ENCODE measurements at regions not wholly inside any gene's neighbourhood (a gene's known extent, or its start where the extent isn't known, plus 50 kb on each side); places are given as distances from the start of the nearest gene placed in this dataset.

DNA sequence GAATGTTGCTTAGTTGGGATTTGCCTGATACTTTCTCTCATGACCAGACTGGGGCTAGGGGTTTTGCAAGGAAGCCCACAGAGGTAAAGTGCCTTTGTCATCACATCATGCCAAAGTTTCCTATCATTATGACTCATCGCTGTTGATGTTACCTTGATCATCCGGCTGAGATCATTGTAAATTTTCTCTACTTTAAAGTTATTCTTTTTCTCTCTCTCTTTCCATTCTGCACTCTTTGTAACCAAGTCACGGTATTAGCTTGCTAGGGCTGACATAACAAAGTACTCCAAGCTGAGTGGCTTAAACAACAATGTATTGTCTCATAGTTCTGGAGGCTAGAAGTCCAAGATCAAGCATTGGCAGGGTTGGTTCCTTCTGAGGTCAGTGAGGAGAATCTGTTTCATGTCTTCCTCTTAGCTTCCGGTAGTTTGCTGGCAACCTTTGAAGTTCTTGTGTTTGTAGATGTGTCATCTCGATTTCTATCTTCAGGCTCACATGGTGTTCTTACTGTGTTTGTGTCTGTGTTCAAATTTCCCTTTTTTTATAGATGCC is 113.0 kb downstream of the DTHD1 start:
- no peak for DNase-seq

DNA sequence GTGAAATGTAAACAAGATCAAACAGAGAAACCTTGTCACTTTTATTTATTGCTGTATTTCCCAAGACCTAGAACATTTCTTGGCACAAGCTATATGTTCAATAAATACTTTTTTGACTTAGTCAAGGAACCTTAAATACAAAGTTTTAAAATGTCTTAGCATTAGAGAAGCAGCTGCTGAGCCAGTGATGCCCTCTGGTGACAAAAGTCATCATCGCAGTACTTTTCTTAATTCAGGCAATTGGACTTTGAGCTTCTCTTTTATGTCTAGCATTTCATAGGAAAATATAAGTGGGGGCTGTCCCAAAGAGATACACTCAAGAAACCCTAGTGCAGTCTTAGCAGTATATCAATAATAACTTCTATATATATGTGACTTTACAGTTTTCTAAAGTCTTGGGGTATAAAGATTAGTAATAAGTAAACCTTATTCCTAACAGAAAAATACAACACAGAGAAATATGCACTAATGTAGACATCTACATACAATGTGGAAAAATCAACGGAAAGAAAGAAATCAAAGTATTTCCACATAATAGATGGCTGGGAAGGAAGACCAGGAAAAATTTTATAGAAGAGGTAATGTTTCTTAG is 118.4 kb downstream of the DTHD1 start:
- DNase-seq, result no peak

DNA sequence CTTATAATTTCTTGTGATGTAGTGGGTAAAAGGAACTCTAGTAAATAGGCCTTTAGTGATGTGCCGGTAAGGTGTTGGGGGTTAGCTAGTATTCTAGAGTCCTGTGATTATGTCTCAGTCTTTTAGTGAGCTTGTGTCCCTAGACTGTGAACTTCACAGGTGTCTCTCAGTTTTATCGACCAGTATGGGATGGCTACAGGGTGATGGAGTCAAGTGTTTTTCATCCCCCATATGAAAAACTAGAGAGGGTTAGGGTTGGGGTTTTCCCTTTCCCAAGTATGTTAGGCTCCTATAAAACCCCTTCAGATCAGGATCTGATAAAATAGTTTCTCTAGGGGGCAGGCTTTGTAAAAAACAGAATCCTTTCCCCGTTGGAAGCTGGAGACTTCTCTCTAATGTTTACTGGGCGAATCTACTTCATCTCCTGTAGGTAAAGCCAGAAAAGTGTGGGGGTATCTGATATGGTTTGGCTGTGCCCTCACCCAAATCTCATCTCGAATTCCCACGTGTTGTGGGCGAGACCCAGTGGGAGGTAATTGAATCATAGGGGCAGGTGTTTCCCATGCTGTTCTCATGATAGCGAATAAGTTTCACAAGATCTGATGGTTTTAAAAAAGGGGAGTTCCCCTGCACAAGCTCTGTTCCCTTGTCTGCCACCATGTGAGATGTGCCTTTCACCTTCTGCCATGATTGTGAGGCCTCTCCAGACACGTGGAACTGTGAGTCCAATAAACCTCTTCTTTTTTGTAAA is 120.8 kb downstream of the DTHD1 start:
- DNase-seq, result no peak

DNA sequence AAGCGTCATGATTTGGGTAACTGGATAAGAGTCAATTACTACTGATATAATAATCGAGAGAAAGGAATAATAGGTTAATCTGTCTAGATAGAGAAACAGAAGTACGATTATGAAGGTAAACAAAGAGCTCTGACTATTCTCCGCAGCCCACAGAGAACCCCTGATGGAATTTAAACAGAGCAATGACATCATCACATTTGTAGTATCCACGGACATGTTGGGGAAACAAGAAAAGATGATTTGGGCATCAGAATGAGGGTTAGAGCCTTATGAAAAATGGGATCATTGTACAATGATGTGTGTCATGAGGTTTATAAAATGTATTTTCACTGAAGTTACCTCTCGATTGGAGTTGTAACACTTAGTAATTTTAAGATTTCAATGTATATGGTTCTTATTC is 129.9 kb downstream of the DTHD1 start:
- DNase-seq, result no peak

DNA sequence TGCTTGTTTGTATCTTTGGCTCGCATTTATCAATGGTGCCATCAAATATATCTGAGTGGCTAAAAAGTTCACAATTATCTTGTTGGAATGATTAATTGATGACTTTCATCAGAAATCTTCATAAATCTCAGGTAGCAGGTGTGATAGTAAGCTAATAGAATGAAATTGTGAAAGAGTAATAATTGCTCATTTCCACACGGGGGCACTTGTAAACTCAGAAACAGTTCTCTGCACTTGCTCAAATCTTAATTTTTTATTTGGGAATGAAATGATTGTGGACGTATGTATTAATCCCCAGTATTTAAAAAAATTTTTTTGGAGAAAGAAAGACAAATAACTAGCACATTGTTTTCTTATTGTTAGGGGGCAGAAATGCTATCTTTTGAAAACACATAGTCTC is 132.8 kb downstream of the DTHD1 start:
- no peak for DNase-seq

DNA sequence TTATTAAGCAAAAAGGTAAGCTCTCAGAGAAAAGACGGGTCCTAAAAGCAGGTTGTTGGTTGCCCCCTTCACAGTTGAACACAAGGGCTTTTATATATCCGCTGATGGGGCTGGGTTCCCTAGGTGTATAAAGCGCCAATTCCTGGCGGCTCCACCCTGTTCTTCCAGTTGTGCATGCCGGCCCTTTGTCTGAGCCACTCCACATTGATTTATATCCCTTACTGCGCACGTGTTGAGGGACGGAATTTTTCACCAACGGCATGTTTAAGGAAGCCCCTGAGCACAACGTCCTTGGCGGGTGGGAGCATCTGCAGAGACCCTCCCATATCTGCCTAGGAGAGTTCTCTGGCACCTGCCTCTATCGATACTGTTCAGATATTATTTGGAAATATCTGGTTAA is 135.7 kb downstream of the DTHD1 start:
- no peak for DNase-seq

DNA sequence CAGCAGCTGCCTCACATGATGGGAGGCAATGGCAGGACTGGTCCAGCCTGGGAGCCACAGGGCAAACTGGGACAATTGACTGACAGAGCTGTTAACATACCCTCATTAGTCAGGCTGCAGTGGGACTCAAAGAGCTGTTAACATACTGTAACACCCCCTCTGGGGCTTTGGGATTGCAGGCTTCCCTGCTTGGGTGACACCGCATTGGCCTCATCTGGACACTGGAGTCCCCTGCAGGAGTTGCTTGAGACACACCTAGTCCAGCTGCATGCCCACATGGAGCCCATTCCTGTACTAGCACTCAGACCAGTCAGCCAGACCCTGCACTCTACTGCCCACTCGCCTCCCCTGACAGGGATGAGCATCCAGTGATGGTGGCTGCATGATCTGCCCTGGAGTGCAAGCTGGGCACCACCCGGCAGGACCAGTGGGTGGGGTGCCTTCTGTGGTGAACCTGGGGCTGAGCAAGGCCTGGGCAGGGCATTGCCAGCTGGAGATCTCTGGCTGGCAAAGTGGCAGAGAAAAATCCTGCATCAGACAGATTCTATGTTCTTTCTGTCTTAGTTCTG is 138.8 kb downstream of the DTHD1 start:
- no peak for DNase-seq

DNA sequence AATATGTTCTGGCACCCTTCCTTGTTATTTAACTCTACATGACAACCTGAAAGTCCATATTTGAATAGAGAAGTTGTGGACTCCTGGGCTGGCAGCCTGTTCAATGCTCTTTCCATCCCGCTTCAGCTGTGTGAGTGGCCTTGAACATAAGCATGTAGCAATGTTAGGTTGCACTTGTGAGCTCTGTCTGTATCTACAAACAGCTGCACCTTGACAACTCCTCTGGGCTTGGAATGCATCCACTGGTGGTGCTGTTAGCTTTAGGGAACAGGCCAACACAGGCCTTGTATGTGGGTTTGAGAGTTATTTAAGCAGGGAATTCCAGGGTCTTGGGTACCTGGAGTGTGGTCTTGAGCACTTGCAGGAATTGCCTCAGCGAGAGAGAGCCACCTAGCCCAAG is 141.2 kb downstream of the DTHD1 start:
- DNase-seq, result no peak

DNA sequence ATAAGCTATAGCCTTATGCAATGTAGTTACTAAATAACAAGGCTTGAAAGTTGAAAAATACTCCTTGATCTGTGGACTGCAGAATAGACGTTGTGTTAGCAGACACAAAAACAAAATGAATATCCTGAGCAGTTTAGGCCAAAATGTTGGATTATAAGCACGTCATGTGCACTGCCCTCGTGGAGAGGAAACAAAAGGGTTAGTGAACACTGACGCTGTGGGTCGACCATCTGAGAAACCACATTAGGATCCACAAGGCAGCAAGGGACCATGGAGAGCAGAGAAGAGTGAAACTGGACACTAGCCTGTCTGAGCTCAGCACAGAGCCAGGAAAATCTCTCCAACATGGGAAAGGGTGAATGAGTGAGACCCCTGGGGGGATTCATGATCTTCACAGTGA is 145.3 kb downstream of the DTHD1 start:
- DNase-seq, result no peak

DNA sequence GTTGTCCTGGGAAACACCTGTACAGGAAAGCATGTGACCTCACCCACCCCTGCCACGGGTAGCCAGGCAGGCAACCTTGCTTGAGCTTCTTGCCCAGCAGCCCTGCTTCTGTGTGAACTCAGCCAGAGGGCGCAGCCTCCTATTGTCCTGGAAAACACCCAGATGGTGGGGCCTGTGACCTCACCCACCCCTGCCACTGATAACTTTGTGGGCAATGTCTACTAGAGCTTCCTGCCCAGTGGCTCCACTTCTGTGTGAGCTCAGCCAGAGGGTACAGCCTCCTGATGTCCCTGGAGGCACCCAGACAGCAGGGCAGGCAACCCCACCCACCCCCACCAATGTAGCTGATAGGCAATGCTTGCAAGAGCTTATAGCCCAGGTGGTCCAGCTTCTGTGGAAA is 146.3 kb downstream of the DTHD1 start:
- DNase-seq, result no peak

DNA sequence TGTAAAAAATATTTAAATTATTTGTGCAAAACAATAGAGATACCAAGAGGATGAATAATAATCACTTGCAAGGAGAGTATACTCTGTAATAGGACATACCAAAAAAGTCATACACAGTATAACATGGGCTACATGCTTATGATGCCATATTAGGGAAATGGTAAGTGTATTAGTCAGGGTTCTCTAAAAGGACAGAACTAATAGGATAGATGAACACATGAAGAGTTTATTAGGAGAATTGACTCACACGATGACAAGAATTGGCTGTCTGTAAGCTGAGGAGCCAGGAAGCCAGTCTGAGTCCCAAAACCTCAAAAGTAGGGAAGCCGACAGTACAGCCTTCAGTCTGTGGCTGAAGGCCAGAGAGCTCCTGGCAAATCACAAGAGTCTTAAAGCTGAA is 151.2 kb downstream of the DTHD1 start:
- DNase-seq, result no peak

DNA sequence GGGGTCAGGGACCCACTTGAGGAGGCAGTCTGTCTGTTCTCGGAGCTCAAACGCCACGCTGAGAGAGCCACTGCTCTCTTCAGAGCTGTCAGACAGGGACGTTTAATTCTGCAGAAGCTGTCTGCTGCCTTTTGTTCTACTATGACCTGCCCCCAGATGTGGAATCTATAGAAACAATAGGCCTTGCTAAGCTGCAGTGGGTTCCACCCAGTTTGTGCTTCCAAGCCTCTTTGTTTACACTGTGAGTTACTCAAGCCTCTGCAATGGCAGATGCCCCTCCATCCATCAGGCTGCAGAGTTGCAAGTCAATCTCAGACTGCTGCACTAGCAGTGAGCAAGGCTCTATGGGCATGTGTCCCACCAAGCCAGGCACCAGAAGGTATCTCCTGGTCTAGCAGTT is 158.1 kb downstream of the DTHD1 start:
- no peak for DNase-seq

DNA sequence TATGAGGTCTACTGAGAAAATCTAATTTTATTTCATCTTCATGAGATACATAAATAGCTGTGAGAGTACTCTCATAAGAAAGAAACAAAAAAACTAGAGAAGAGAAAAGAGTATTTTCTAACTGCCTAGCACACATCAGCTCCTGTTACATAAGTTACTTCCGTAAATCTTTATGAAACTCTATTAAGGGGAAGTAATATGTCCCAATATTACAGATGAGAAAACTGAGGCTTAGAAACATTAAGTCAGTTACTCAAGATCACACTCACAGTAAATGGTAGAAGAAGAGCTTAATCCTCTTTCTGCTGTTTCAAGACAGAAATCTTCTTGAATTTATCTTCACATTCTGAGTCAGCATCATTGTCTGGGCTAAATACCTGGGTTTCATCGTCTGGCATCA is 164.1 kb downstream of the DTHD1 start:
- no peak for DNase-seq

DNA sequence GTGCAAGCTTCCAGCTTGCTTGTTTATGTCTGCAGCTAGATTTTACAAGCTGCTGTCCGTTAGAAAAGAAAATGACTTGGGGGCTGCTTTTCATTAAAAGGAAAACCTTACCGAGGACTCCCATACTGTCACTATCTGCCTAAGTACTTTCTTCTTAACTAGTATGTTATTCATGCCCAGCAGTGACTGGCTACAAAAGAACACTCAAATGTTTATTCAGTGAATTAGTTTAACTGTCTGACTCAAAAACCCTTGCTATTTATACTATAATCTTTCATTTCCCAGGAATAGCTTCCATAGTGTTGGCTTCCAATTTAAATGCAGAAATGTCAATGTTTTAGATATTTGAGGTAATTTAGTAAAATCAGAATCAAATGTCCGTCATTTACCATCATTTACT is 164.9 kb downstream of the DTHD1 start:
- no peak for DNase-seq

DNA sequence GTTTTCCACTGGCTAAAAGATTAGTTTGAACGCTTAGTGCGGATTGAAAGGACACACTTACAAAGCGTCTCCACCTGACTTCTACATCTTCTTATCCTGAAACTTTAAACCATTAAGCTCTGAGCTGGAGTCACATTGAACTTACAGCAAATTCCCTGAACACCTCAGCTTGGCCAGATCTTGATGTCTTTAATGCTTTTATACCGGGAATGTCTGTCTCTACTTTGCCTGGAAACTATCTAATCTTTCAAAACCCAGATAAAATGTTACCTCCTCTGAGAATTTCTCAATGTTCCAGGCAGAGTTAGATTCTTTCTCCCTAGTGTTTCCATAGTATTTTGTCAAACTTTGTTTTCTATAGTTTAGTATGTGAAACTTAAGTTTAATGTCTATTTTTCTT is 179.9 kb downstream of the DTHD1 start:
- no peak for DNase-seq

DNA sequence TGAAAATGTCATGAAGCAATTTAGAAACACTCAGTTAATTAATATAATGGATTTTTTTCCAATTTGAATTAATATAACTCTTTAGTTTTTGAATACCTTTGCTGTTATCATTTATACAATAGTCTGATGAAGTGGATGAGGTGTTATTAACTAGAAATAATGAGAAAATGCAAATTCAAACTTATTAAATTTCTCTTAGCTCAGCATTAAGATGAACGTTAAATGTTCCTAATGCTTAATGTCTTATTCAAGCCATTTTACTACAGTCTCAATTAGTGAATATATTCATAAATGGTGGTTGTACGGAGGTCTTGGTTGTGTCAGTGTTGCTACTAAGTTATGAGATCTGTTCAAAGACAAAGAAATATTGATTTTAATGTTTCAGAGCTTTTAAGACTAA is 186.3 kb downstream of the DTHD1 start:
- no peak for DNase-seq

DNA sequence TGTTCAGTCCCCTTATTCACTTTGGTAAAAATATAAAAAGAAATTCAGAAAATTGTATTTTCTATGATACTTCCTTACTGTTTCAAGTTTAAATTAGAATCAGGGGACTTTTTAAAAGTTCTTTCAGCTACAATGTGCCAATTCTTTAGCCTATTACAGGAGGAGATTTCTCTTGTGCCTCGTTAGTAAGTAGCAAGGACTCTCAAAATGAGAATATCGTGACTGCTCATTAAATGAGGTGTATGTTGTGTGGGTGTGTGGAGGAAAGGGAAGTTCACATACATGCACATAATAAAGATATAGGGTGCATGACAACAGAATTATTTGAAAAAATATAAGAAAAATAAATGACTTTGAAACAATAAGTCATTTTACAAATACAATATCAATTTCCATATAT is 190.5 kb downstream of the DTHD1 start:
- DNase-seq, result no peak

DNA sequence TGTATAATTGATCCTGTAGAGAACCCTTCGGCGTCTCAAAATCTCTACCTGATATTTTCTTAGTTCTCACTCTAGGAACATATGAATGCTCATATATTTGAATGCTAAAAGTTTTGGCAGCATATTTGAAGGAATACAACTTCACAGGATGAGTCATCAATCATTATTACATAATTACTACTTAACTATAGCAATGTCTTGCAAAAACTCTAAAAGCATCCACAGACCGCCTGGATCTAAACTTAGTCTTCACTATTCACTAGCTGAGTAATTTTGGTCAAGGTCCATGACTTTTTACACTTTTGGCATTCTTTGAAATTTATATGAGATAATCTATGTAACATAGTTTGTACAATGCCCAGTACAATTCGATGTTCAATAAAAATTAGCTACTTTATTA is 194.7 kb downstream of the DTHD1 start:
- DNase-seq, result no peak

DNA sequence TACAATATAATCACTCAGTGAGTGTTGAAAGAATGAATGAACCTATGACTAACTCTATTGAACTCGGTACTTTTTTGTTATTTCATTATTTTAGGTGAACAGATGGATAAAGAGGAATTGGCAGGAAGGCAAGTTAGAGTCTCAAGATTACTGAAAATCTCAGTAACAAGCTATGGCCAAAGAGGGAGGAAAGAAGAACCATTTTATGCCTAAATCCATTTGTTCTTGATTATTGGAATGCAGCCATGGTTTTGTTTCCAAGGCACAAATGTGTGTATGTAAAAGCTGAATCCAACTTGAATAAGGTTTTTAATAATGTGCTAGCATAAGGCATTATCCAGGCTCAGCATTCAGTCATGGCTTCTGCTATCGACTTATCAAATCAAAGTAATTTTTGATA is 196.4 kb downstream of the DTHD1 start:
- DNase-seq, result no peak

DNA sequence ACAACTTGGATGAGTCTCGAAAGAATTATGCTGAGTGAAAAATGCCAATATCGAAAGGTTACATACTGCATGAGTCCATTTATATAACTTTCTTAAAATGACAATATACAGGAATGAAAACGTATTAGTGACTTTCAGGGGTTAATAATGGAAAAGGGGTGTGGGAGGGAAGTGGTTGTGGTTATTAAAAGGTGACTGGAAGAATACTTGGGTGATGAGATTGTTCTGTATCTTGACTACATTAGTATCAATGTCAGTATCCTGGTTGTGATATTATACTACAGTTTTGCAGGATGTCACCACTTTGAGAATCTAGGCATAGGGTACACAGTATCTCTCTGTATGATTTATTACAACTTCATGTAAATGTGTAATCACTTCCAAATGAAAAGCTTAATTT is 204.5 kb downstream of the DTHD1 start:
- DNase-seq, result no peak

DNA sequence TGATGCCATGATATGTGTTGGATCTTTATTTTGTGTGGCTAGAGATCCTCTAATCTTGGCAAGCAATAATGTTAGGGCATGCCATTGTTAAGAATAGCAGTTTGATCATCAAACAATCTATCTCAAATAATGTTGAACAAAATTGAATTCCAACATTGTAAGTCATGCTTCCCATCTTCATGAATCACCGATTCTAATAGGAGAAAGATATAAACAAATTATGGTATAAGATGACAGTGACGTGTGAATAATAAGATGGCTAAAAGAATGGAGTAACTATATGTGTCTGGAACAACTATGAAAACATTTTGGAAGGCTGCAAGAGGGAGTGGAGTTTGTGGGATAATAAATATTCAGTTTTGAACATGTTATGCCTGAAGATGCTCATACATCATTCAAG is 208.4 kb downstream of the DTHD1 start:
- no peak for DNase-seq

DNA sequence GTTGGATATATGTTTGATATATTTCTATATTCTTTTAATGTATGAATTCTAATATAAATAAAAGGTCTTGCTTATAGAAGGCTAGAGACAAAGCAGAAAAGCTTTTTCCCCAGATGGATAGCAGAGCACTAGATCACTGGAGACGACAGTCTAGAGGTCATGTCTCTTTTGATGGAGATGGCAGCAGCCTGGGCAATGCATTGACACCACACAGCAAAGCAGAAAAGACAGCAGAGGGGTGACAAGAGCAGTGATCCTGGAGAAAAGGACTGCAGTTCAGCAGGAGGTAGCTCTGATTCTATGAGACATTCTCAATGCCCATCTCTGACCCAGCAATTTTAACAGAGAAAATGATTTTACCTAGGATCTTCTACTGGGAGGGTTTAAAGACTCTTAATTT is 210.6 kb downstream of the DTHD1 start:
- DNase-seq, result no peak

DNA sequence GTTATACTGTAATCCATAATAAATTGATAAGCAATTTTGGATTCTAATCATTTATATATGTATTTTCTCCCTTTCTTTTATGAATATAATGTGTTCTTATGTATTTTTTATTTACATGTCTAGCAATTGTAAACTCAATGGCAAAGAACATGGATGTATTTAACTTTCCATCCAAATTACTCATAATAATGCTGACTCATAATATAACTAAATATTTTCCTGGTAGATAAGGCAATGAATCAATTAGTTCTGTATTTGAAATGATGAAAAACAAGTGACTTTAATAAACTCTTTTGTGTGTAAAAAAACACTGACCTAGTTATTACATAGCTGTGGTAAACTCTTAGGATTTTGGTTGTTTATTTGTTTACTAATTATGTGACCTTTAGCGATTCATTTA is 211.2 kb downstream of the DTHD1 start:
- no peak for DNase-seq

DNA sequence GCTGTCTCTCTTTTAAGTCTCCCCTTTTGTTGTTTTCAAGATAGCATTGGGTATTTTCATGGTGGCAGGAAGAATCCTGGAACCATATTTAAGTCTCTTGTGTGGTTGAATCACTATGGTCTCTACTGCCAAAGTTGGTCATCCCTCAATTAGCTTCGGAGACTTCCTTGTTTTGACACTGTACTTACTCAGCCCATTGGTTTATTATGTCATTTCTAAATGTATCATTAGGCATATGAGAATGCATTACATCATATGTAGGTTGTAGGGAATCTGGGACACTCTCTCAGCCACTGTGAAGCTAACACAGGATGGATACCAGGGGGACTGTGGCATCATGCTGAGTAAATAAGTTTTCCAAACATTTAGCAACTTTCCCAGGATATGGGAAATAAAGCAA is 211.8 kb downstream of the DTHD1 start:
- no peak for DNase-seq

DNA sequence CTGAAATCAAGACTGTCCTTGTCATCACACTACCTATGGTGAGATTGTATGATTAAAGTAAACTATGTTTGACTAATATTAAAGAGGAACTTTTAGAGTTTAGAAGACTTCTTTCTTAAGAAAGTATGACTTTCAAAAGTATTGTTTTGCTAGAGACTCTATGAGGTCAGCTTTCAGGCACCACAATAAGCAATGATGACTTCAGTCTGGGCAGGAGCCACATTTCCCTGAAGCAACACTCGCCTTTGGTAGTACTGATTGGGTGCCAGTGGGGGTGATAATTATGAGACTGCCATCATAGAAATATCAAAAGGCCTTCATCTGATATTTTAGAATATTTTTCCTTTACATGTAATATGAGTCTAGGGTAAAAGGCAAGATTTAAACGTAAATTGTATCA is 212.6 kb downstream of the DTHD1 start:
- no peak for DNase-seq
